ENCODE measurements at regions not wholly inside any gene's neighbourhood (a gene's known extent, or its start where the extent isn't known, plus 50 kb on each side); places are given as distances from the start of the nearest gene placed in this dataset.

DNA sequence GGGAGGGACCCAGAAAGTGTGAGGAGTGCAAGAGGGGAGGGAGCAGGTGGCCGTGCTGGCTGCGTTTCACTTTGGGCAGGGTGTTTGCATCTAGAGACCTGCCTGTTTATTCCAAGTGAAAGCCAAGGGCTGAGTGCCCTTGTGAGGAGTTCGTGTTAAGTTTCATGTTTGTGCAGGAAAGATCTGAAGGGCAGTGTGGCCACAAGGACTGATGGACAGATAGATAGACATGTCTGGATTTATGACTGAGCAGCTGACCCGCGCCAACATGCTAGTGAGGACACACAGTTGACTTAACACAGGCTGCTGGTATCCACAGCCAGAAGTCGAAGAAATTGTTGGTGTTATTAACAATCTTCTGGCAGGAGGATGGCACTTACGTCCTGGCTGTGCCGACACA is 387.6 kb upstream of the TNP1 start:
- no peak for DNase-seq
- H3K4me3 ChIP-seq (ENCODE audit: low read depth, low read length), result no peak overlapping the region
- no peak overlapping the region for H3K27ac ChIP-seq
- TF ChIP-seq, protein P1, sequence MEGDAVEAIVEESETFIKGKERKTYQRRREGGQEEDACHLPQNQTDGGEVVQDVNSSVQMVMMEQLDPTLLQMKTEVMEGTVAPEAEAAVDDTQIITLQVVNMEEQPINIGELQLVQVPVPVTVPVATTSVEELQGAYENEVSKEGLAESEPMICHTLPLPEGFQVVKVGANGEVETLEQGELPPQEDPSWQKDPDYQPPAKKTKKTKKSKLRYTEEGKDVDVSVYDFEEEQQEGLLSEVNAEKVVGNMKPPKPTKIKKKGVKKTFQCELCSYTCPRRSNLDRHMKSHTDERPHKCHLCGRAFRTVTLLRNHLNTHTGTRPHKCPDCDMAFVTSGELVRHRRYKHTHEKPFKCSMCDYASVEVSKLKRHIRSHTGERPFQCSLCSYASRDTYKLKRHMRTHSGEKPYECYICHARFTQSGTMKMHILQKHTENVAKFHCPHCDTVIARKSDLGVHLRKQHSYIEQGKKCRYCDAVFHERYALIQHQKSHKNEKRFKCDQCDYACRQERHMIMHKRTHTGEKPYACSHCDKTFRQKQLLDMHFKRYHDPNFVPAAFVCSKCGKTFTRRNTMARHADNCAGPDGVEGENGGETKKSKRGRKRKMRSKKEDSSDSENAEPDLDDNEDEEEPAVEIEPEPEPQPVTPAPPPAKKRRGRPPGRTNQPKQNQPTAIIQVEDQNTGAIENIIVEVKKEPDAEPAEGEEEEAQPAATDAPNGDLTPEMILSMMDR (IDR thresholded peaks at IDR 0.05; ENCODE audit: low read depth, low read length), result no peak
- no peaks in the 10 kb centered on the region for H3K9me3 ChIP-seq (ENCODE audit: severe bottlenecking)
- H3K27me3 ChIP-seq (ENCODE audit: insufficient read depth, low read depth, severe bottlenecking), result no peaks in the 10 kb centered on the region
- H3K36me3 ChIP-seq, result no peaks in the 10 kb centered on the region

- H3K4me3 ChIP-seq (ENCODE audit: low read depth, low read length), result no peak overlapping the region
- H3K36me3 ChIP-seq, result no peaks in the 10 kb centered on the region
- no peaks in the 10 kb centered on the region for H3K27me3 ChIP-seq (ENCODE audit: insufficient read depth, low read depth, severe bottlenecking)
- no peak for DNase-seq
- no peak overlapping the region for H3K27ac ChIP-seq
- no peaks in the 10 kb centered on the region for H3K9me3 ChIP-seq (ENCODE audit: severe bottlenecking)
- TF ChIP-seq, protein P1 (IDR thresholded peaks at IDR 0.05; ENCODE audit: low read depth, low read length), result no peak
Observed at GRCh38 chr2:217246108-217246507, 386.2 kb upstream of the TNP1 start.

GRCh38 chr2:217244815-217245214 is 385.0 kb upstream of the TNP1 start:
- no peak overlapping the region for H3K27ac ChIP-seq
- no peaks in the 10 kb centered on the region for H3K9me3 ChIP-seq (ENCODE audit: severe bottlenecking)
- no peaks in the 10 kb centered on the region for H3K36me3 ChIP-seq
- TF ChIP-seq, protein P1 (IDR thresholded peaks at IDR 0.05; ENCODE audit: low read depth, low read length), result no peak
- DNase-seq, result no peak
- H3K4me3 ChIP-seq (ENCODE audit: low read depth, low read length), result no peak overlapping the region
- no peaks in the 10 kb centered on the region for H3K27me3 ChIP-seq (ENCODE audit: insufficient read depth, low read depth, severe bottlenecking)

DNA sequence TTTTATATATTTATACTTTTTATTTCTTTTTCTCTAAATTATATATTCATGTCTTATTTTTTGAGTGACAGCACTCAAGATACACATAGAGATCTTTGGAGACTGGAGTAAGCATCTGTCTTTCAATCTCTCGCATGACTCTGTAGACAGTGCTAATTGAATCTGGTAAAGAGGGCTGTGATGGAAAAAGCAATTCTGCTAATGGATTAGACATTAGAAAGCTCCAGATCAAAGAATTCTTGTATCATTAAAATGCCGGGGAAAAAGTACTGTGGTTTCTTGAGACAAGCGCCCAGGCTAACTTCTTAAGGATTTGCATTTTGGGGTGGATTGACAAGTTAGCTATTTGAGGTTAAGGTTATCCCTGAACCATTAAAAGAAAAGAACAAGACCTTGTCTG is 383.1 kb upstream of the TNP1 start:
- H3K27ac ChIP-seq, result no peak overlapping the region
- H3K4me3 ChIP-seq (ENCODE audit: low read depth, low read length), result no peak overlapping the region
- H3K27me3 ChIP-seq (ENCODE audit: insufficient read depth, low read depth, severe bottlenecking), result no peaks in the 10 kb centered on the region
- no peaks in the 10 kb centered on the region for H3K36me3 ChIP-seq
- H3K9me3 ChIP-seq (ENCODE audit: severe bottlenecking), result no peaks in the 10 kb centered on the region
- TF ChIP-seq, protein P1 (IDR thresholded peaks at IDR 0.05; ENCODE audit: low read depth, low read length), result no peak
- no peak for DNase-seq

- H3K4me3 ChIP-seq (ENCODE audit: low read depth, low read length), result no peak overlapping the region
- no peaks in the 10 kb centered on the region for H3K36me3 ChIP-seq
- no peaks in the 10 kb centered on the region for H3K9me3 ChIP-seq (ENCODE audit: severe bottlenecking)
- no peaks in the 10 kb centered on the region for H3K27me3 ChIP-seq (ENCODE audit: insufficient read depth, low read depth, severe bottlenecking)
- TF ChIP-seq, protein P1 (IDR thresholded peaks at IDR 0.05; ENCODE audit: low read depth, low read length), result no peak
- no peak overlapping the region for H3K27ac ChIP-seq
- no peak for DNase-seq
Observed at GRCh38 chr2:217231724-217232123, 371.9 kb upstream of the TNP1 start.

DNA sequence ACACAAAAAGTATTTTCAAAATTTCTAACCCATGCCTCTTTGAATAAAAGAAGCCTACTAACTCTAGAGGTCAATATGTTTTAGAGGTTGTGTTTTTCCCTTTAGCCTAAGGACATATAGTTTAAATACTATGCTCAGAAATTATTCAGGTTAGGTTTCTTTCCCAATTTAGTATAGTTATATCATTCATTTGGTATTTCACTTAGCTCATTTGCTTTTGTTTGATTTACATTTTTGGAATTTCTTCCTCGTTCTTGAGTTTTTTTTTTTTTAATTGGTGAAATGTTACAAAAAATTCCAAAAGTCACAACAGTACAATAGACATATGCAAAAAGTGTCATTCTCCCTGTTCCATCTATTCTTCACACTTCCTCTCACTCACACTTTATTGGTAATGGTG is 371.3 kb upstream of the TNP1 start:
- no peak for DNase-seq
- Histone ChIP-seq H3K36me3 (no peaks in the 10 kb centered on the region), H3K27ac (no peak overlapping the region), H3K4me3 (ENCODE audit: low read depth, low read length) (no peak overlapping the region), H3K9me3 (ENCODE audit: severe bottlenecking) (no peaks in the 10 kb centered on the region), H3K27me3 (ENCODE audit: insufficient read depth, low read depth, severe bottlenecking) (no peaks in the 10 kb centered on the region)
- TF ChIP-seq, protein P1 (IDR thresholded peaks at IDR 0.05; ENCODE audit: low read depth, low read length), result no peak

Measured in WERI-Rb-1 (cell line).